ENCODE measurements at regions not wholly inside any gene's neighbourhood (a gene's known extent, or its start where the extent isn't known, plus 50 kb on each side); places are given as distances from the start of the nearest gene placed in this dataset.

DNA sequence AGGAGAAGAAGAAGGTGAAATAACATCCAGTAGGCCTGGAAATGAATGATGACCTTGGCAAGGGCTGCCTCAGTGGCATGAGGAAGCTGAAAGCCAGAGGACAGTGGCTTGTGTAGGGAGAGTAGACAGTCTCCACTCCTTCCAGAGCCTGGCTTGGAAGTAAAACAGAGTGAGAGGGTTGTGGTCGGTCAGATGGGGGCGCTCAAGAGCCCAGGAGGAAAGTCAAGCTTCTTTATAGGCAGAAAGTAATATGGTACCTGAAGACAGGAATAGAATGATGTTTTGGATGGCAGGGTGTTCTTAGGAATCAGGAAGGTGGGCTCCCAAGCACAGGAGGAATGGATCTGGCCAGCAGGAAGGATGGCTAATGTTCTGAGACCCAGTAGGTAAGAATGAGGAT lies 75.1 kb upstream of the TSC22D1 start (continued):
- no peak for TF ChIP-seq RERE (CRISPR knock-in tag; IDR thresholded peaks at IDR 0.05; ENCODE audit: borderline replicate concordance)
- no peak for TF ChIP-seq BRF1 (IDR thresholded peaks at IDR 0.05; ENCODE audit: borderline replicate concordance, extremely low read depth, insufficient read length)
- no peak for TF ChIP-seq CHCHD3 (CRISPR knock-in tag; IDR thresholded peaks at IDR 0.05)
- no peak for TF ChIP-seq TAF7 (tag; IDR thresholded peaks at IDR 0.05)
- TF ChIP-seq IFI16 (CRISPR knock-in tag; IDR thresholded peaks at IDR 0.05), result no peak
- TF ChIP-seq PHF20 (IDR thresholded peaks at IDR 0.05; ENCODE audit: partially characterized antibody), result no peak
- no peak for TF ChIP-seq SREBF1 (IDR thresholded peaks at IDR 0.05; ENCODE audit: borderline replicate concordance, low read depth, low read length)

DNA sequence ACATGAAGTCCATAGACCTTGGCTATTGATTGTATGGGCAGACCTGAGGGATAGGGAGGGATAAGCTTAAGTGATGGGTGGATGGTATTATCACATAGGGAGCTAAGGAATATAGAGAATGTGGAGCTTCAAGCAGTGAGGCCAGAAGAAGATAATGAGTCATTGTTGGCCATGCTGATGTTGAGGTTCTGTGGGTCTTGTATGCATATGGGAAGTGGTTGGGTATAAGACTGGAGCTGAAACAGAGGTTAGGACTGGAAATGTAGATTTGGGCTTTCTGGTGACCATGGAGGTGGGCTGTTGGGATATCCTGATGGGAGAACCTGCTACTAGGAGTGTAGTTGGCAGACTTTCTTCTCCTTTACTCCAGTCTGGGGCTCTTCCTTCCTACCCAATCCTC lies 73.7 kb upstream of the TSC22D1 start:
- Histone ChIP-seq H3K27me3 (ENCODE audit: control insufficient read depth in 2 of 2, insufficient read depth in 2 of 2, low read length in 2 of 2) (no peaks in the 10 kb centered on the region), H3K9ac (ENCODE audit: insufficient read depth in 1 of 2, low read depth in 2 of 2, low read length in 2 of 2) (no peak overlapping the region), H3K79me2 (ENCODE audit: control insufficient read depth, insufficient read depth, low read length) (no peaks in the 10 kb centered on the region), H4K20me1 (replicated peaks; ENCODE audit: control insufficient read depth, insufficient read depth, low read length) (no peaks in the 10 kb centered on the region), H3K4me1 (replicated peaks in 1 of 2; ENCODE audit: control insufficient read depth in 2 of 2, insufficient read depth in 2 of 2, low read length in 2 of 2) (no peaks in the 10 kb centered on the region), H3K4me3 (no peak overlapping the region), H3K36me3 (ENCODE audit: control insufficient read depth, insufficient read depth, low read length) (no peaks in the 10 kb centered on the region), H3K4me2 (ENCODE audit: insufficient read depth, low read length) (no peak overlapping the region), H3K27ac (ENCODE audit: extremely low read depth, low read depth, low read length) (no peak overlapping the region), H3K9me3 (replicated peaks; ENCODE audit: control insufficient read depth, insufficient read depth, low read depth, low read length) (no peaks in the 10 kb centered on the region), H2AFZ (ENCODE audit: low read depth, low read length) (no peak overlapping the region), H3K9me1 (ENCODE audit: control insufficient read depth, insufficient read depth, low read length) (no peaks in the 10 kb centered on the region)
- intact Hi-C loops (cut with micrococcal nuclease), result loop anchor here (10.0 kb wide), 1 partner anchor 165 kb away; no protein-coding TSS in a partner anchor
- ChIA-PET POLR2A (interaction anchor here (0.5 kb wide), 1 partner anchor 12 kb away, joined by 3 read pairs; no protein-coding TSS in a partner anchor), CTCF (ENCODE audit: low intra/inter-chr PET ratio) (no interaction called here)
- TF ChIP-seq XRCC3 (IDR thresholded peaks at IDR 0.05), result no peak
- no TSS peak for BruUV-seq (replicated peaks)
- FAIRE-seq (no peak), ATAC-seq (no peak), DNase-seq (ENCODE audit: extremely low read depth in 1 of 4, low spot score in 3 of 4) (no peak)
- in situ Hi-C loops (cut with MboI), result no loop called here
